ENCODE measurements at regions not wholly inside any gene's neighbourhood (a gene's known extent, or its start where the extent isn't known, plus 50 kb on each side); places are given as distances from the start of the nearest gene placed in this dataset.

- no peak for DNase-seq
These were observed 87.6 kb downstream of the YTHDF1 start for GRCh38 chr20:63128367-63128766.

- no peak for DNase-seq
These were observed 88.1 kb downstream of the YTHDF1 start for GRCh38 chr20:63127700-63128364.

GRCh38 chr20:63126876-63127699, 88.8 kb downstream of the YTHDF1 start:
- DNase-seq, result no peak

- DNase-seq, result no peak
These were observed 89.9 kb downstream of the YTHDF1 start for GRCh38 chr20:63125838-63126601.

- no peak for DNase-seq
These were observed 90.4 kb downstream of the YTHDF1 start for GRCh38 chr20:63125581-63125837.

GRCh38 chr20:63124782-63125580, 91.0 kb downstream of the YTHDF1 start:
- DNase-seq, result no peak

GRCh38 chr20:63124092-63124781, 91.7 kb downstream of the YTHDF1 start:
- DNase-seq, result no peak

- DNase-seq, result no peak
These were observed 92.6 kb downstream of the YTHDF1 start for GRCh38 chr20:63123331-63123741.

GRCh38 chr20:63122626-63123025, 93.3 kb downstream of the YTHDF1 start:
- no peak for DNase-seq

- DNase-seq, result no peak
These were observed 94.1 kb downstream of the YTHDF1 start for GRCh38 chr20:63121749-63122405.

GRCh38 chr20:63121246-63121645, 94.7 kb downstream of the YTHDF1 start:
- no peak for DNase-seq

- DNase-seq, result no peak
These were observed 95.2 kb downstream of the YTHDF1 start for GRCh38 chr20:63120808-63121090.

- peak in 1 of 14 donors; percentile 41 for DNase-seq
These were observed 95.7 kb downstream of the YTHDF1 start for GRCh38 chr20:63119963-63120807.

- DNase-seq, result no peak
These were observed 96.6 kb downstream of the YTHDF1 start for GRCh38 chr20:63119121-63119962.

- no peak for DNase-seq
These were observed 97.4 kb downstream of the YTHDF1 start for GRCh38 chr20:63118303-63119120.

GRCh38 chr20:63117661-63118302, 98.1 kb downstream of the YTHDF1 start:
- DNase-seq, result no peak

- no peak for DNase-seq
These were observed 98.8 kb downstream of the YTHDF1 start for GRCh38 chr20:63117151-63117550.

- DNase-seq, result peak in 1 of 14 donors; percentile 25
These were observed 99.4 kb downstream of the YTHDF1 start for GRCh38 chr20:63116412-63117106.

All from C1 segment of cervical spinal cord (tissue), 14 donors.